NCI-H2107 treated with DMSO at 0.1 percent for 48 hours (cell line): ENCODE measurements at regions not wholly inside any gene's neighbourhood (a gene's known extent, or its start where the extent isn't known, plus 50 kb on each side); places are given as distances from the start of the nearest gene placed in this dataset.

ENCODE experiments used
- DNase-seq: peaks from one replicate; lab custom pipeline; 2025; ENCODE audit not compliant: unreplicated experiment; lab: John Stamatoyannopoulos, UW

DNA sequence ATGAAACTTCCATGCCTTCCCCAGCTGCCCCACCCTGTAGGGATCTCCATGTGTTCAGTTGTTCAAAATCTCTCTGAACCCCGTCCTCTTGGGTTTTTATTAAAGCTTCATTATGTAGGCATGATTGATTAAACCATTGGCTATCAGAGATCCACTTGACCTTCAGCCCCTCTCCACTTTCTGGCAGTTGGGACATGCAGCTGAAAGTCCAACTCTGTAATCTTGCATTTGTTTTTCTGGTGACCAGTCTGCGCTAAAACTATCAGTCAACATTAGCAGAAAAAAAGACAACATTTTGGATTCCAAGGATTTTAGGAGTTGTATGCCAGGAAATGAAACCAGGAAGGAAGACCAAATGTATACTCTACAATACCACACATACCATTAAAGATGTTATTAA, 1115.1 kb downstream of the XPNPEP1 start:
- no peak for DNase-seq

DNA sequence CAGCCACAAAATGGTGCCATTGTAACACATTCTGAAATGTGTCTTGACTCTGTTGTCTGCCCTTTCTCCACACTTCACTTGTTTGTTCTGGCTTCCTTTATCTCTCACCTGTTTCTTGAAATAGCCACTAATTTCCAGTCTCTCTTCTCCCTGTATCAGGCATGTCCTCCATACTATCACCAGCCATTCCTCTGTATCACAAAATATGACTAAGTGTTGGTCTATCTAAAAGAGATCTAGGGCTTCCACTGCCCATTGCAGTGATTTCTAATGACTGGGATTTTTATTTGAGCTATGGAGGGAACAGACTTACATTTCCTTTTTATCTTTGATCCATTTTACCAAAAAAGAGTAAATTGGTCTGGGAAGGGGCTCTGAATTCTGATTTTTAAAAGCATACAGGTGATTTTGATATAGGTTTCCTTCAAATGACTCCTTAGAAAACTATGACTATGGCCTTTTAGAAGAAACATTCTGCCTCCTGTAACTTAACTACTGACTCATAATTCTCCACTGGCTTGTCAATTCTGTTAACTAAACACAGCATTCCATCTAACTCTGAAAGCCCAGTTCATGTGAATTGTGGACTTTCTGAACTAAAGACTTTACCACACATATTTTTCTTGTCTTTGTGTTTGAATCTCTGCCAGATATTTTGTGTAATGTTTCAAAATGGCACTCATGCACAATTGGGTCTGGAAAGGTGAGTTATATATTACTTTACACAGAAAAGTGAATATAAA, 1121.4 kb downstream of the XPNPEP1 start:
- DNase-seq: no peak

DNA sequence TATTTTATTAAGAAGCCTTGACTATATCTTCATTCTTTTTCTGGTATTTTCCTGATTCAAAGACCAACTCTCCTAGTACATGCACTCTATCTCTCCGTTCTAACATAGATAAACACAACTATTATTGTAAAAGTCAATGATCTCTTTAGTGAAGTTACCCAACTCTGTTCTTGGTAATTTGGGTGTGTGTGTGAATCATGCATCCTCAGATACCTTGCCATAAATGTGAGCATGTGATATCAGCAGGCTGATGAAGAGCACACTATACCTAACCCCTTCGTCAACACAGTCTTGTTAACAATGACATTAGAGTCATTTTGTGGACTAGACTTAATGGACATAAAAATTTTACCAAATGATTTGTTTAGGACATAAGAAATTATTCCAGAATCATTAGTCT, 1122.1 kb downstream of the XPNPEP1 start:
- no peak for DNase-seq

DNA sequence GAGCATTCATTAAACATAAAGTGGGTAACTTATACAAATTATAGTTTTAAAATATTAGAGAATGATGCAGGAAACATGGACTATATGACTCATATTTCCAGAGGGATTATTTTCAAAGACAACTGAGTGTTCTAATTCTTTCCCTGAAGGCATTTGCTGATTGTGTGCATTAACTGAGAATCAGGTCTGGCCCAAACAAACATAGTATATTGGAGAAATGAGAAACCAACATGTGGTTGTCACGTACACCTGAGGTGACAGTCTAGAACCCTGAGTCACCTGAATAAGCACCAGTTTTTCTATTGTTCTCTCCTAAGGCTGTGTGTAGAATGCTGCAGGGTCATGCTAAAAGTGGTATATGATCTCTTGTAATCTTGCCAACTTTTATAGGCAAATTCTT, 1125.7 kb downstream of the XPNPEP1 start:
- DNase-seq: no peak

DNA sequence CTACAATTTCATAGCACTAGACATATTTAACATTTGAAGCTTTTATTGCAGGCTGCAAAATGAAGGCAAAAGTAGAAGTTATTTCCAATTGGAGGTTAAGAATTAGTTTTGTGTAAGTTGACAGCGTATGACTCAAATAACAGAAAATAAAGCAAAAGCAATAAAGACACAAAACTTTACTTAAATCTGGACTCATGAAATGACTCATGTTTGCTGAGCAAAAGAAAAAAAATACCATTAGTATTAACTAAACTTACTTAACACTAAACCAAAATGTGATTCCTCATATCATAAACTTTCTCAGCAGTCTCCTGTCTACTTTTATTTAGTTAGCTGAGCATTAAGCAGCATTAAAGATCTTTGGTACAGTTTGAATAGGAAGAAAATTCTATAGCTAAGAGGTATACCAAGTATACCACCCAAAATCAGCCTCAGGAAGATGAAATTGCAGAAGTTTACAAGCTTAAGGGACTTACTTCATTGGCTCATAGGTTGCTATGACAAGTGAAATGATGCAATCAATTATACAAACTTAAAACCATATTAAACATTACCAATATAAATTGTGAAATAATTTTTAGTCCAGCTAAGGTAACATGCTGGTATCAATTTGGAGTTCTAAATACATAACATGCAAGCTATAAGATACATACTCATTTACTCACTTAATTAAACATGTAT, 1131.4 kb downstream of the XPNPEP1 start:
- DNase-seq: no peak

DNA sequence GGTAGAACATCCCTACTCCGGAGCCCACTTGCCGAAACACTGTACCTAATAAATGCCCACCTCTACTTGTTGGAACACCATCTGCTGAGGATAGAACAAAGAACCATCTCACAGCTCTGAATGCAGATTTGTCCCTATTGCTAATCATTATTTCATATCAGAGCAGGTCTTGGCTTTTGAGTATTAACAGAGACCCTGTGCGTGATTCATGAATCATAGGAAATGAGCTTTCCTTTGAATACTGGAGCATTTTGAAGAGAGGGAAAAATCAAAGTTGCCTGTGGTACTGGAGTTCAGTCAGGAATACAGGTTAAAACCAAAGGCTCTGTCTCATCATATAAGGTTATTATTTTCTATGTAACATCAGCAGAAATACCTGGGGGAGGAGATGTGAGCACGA, 1132.3 kb downstream of the XPNPEP1 start:
- no peak for DNase-seq

DNA sequence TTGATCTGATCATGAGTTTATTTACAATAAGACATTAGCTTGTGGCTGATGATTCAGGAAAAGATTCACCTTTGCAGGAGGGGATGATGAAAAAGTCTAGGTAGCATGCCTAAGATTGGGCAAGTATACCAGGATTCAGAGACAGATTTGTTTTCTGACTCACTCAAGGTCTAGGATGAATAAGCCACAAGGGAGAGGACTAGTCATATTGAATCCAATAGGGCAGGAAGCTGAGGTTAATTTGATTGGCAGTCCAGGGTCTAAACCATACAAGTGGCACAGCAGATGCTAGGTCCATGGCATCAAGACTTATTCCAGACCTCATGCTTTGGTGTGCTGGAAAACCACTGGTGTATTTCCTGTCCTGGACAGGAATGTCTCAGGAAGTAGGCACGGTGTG, 1133.4 kb downstream of the XPNPEP1 start:
- DNase-seq: no peak

DNA sequence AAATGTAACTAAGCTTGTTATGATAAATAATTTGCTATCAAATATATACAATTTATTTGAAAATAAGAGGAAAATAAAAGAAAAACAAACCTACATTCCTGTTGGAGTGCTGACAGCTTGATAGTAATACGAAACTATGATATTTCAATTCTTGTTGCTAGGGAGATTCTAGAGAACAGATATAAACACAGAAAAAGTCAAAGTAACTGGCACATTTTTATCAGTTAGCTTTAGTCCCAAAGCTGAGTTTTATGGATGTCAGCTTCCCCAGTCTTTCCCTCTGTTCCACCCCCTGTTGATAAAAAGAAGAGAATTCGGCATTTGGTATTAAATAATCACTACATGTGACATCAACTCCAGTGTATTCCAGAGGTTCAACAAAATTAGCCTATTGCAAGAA, 1134.0 kb downstream of the XPNPEP1 start:
- DNase-seq: no peak

DNA sequence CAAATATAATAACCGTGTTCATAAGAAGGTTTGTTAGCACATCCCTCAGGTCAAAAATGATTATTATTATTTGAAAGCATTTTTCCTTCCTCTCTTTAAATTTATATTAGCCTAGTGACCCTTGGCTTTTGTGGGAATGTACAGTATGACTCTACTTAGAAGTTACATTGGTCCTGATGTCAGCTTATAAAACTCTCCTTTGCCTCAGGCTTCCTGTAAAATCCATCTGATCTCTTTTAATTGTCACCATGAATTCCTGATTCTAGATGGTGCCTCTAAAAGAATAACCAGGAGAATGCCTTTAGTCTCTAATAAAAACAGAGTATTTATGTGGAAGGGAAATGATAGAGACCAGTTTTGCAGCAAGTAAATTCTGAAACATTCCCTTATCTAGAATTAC, 1134.4 kb downstream of the XPNPEP1 start:
- no peak for DNase-seq

DNA sequence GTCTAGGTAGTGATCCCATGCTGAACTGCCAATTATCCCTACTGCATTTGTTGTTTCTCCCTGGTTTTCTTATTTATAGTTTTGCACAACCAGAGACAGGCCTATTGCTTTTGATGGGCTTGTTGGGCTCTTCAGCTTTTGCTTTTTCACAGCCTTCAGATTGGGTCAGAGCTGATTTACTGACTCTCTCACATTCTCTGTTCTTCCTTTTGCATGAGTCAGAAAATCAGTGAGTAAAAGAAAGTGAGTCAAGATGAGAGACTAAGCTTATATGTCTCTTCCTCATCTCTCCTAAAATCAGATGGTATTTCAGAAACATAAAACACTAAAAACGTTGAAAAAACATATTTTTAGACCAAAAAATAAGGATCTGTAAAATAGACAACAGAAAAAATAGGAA, 1135.4 kb downstream of the XPNPEP1 start:
- no peak for DNase-seq

DNA sequence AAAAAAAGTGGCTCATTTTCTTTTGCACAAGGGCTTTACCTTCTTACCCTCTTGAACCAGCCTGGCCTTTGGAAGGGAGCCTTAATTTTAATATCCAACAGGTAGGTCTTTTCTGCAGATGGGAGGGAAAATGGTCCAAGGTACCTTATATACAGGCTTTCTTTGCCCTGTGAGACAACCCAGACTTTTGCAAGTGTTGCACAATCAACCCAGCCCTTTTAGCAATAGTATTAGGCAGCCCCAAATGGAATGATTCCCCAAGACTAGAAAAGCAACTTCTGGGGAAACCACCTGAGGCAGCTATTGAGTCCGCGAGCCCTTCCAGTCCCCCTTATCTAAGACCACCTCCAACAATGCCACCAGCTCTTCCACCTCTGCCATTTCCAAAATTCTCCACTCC, 1138.3 kb downstream of the XPNPEP1 start:
- no peak for DNase-seq

DNA sequence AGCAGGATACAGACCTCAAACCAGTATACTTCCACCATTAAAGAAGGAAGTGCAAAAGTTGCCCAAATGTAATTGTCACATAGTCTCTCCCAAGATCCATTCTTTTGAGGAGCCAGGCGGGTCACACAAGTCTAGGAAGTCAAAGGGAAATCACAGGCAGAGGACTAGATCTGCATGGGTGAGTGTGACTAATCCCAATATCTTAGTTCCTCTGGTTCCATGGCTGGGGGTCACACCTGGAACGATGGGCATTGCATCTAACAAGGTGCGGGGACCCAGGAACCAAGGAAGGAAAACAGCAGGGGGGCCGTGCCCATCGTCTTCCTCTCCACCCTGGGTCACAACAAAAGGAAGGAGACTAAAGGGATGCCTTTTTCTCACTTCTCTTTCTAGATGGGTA, 1138.8 kb downstream of the XPNPEP1 start:
- no peak for DNase-seq

DNA sequence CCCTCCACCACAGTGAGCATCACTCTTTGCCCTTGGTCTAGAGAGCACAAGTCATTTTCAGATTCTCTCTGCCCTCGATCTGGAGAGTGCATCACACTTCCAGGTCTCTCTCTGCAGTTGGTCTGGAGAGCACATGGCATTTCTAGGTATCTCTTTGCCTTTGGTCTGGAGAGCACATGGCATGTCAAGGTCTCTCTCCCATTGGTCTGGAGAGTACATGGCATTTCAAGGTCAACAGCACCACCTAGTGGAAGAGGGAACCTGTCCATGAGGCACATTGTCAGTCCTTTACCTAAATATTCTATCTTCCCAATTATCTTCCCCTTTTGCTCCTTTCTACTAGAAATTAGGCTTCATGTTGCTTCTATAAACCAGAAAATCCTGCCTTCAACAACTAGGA, 1139.4 kb downstream of the XPNPEP1 start:
- no peak for DNase-seq

DNA sequence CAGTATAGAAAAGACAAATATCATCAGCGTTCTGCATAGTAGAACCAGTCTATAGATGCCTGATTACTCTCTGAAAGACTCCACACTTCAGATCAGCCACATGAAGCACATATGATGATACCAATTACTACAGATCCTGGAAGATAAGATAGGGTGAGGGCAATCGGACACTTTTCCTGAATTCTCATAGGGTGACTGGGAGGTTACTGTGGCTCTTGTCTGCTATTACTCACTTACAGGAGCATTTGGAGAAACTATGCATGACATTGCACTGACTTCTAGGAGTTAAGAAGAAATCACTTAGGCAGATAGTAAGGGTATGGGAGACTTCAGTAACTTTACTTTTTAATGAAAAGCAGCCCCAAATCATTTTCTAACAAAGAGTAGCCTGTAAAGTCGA, 1140.9 kb downstream of the XPNPEP1 start:
- no peak for DNase-seq

DNA sequence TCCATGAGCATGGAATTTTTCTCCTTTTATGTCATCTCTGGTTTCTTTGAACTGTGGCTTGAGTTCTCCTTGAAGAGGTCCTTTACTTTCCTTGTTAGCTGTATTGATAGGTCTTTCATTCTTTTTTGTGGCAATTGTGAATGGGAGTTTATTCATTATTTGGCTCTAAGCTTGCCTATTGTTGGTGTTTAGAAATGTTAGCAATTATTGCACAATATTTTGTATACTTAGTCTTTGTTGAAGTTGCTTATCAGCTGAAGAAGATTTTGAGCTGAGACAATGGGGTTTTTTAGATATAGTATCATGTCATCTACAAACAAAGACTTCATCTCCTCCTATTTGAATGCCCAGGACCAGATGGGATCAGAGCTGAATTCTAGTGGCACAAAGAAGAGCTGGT, 1143.8 kb downstream of the XPNPEP1 start:
- no peak for DNase-seq

DNA sequence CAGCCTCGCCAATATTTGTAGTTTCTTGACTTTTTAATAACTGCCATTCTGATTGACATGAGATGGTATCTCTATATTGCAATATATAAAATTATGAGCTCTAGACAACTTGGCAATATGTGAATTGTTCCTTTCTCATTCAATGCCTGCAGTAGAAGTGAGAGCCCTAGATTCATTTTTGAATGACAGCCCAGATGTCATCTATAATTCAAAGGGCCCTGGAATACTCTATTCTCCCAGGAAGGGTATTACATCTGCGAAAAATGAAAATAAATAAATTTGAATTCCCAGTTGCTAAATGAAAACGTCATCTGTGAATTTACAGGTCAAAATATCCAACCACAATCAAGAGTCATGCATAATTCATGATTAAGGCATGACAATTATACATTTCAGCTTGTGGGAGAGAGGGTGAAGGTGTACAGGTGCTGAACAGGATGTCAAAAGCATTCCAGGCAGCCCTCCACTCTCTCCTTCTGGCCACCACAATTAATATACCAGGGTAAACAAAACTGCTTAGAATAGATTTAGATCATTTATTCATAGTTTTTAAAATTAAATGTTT, 1147.3 kb downstream of the XPNPEP1 start:
- DNase-seq: no peak

DNA sequence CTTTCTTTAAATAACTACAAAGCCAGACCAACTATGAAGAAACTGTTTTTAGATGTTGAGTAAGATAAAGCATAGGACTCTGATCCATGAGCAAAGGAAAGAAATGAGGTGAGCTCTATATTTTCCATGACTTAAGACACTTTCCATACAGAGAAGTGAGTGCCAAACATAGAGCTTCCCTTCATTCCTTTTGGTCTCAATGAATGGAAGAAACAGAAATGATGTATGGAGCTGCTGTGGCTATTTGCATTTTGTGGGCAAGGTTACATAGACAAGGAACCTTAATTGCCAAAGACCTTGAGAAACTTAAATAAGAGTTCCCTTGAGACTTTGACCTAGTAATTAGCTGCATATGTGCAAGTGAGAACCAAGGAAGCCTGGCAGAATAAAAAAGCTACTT, 1152.2 kb downstream of the XPNPEP1 start:
- no peak for DNase-seq

DNA sequence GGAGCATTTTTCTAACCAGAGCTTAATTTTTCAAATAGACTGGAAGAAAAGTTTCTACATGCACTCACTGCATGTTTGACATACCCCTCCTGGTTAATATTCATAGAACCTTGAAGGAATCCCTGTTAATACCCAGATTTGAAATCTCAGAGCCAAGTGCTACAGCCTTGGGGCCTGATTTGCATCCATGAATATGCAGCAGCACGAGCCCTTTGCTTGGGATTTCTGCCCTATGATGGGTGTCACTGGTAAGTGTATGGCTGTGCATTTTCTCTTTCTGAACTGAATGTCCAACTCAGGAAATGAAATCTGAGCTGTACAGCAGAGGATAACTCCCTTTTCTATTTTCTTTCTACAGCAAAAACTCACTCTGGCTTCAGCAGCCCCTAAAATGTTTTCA, 1157.5 kb downstream of the XPNPEP1 start:
- no peak for DNase-seq

DNA sequence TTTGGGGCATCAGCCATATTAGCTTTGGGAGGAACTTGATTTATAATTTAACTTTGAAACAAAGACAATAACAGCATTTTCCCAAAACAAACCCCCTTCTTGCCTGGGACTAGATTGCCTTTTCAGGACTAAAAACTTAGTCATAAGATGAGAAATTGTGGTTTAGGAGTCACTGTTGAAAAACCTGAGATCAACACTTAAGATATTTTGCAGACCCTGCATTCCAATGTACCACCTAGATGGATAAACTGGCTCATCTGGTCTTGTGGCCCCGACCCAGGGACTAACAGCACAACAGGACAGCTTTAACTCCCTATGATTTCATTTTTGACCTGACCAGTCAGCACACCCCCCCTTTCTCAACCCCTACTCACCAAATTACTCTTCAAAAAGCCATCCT, 1165.4 kb downstream of the XPNPEP1 start:
- DNase-seq: no peak

DNA sequence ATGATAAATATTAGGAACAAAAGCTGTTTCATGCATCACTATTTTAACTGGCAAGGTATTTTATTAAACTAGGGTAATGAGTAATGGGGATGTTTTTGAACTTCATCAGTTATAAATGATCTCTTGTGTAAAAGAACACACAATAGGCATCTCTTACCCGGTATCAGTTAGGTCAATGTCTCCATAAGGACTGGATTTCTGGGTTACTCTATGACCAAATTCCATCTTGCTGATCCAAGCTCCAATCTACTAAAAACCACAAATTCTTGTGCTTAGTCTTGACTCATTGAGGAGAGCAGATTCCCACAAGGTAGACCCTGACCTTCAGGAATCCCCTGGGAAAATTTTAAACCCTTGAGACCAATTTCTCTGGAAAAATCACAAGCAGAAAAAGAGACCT, 1167.7 kb downstream of the XPNPEP1 start:
- DNase-seq: no peak

DNA sequence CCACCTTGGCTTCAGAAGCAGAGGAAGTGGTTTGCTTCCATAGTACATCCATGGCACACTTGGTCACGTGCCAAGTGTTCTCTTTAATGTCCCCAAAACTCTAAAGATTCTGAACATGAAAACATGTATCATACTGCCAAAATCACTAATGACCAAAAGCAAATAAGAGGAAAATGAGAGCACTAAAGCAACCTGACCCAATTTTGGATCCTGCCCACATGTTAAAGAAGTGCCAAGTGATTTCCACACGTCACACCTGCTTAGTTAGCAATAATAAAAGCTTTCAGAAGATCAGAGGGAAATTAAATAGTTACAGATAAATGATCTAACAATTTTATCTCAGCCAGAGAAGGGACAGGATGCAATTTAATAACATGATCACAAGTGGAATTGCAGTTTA, 1170.0 kb downstream of the XPNPEP1 start:
- no peak for DNase-seq

DNA sequence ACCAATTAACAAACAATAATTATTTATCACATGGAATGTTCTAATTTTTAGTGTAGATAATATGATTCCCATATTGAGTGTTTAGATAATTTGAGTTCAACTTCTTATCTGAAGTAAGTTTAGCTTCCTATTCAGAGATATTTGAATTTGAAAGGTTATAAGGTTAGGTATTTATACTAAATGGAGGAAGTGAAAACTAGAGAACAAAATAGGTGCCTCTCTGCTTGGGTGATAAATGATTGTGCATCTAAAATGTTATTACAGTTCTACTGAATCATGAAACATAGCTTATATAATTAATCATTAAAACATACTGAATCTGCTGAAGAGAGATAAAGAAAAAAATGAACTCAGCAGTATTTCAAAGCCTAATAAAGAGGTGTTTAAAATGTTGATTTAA, 1174.3 kb downstream of the XPNPEP1 start:
- no peak for DNase-seq

DNA sequence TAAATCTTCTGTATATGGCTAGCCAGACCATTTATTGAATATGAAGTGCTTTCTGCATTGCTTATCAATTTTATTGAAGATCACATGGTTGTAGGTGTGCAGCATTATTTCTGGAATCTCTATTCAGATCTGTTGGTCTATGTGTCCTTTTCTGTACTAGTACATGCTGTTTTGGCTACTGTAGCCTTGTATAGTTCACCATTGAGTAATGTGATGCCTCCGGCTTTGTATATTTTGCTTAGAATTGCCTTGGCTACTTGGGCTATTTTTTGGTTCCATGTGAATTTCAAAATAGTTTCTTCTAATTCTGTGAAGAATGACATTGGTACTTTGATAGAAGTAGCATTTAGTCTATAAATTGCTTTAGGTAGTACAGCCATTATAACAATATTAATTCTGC, 1187.2 kb downstream of the XPNPEP1 start:
- no peak for DNase-seq
